RWPE1 (cell line): ENCODE measurements at regions not wholly inside any gene's neighbourhood (a gene's known extent, or its start where the extent isn't known, plus 50 kb on each side); places are given as distances from the start of the nearest gene placed in this dataset.

Experiments
- CTCF ChIA-PET: fragments of 350-600 bp; sonication (Branson Sonifier 250); formaldehyde crosslinking; extraction: SDS; loops from one replicate; lab custom pipeline; 2021; lab: Yijun Ruan, JAX
- POLR2A ChIA-PET: fragments of 400-600 bp; formaldehyde crosslinking; extraction: SDS; loops from one replicate; lab custom pipeline; 2020; ENCODE audit warnings: antibody characterized with exemption; ENCODE audit not compliant: low non-redundant PET; lab: Yijun Ruan, JAX
- DNase-seq: peaks from one replicate; pipeline ENCODE4 v3.0.0; 2012; ENCODE audit warnings: low spot score
- H3K27ac ChIP-seq: fragments of 450-650 bp; 2 replicates; pipeline ENCODE4 v1.5.1; 2017
- CTCF ChIP-seq: fragments of 450-650 bp; conservative IDR thresholded peaks from 2 replicates; pipeline ENCODE4 v1.5.1; 2017; ENCODE audit warnings: low read depth, mild to moderate bottlenecking

GRCh38 chr12:107457362-107457935 is 228.2 kb upstream of the PWP1 start:
- CTCF ChIA-PET: no interaction called here
- no peak for TF ChIP-seq CTCF
- H3K27ac ChIP-seq: no peak overlapping the region
- no peak for DNase-seq
- POLR2A ChIA-PET: no interaction called here

GRCh38 chr12:107458163-107458562 is 227.4 kb upstream of the PWP1 start:
- DNase-seq: no peak
- ChIA-PET POLR2A (no interaction called here), CTCF (no interaction called here)
- H3K27ac ChIP-seq: no peak overlapping the region
- TF ChIP-seq CTCF: no peak

DNA sequence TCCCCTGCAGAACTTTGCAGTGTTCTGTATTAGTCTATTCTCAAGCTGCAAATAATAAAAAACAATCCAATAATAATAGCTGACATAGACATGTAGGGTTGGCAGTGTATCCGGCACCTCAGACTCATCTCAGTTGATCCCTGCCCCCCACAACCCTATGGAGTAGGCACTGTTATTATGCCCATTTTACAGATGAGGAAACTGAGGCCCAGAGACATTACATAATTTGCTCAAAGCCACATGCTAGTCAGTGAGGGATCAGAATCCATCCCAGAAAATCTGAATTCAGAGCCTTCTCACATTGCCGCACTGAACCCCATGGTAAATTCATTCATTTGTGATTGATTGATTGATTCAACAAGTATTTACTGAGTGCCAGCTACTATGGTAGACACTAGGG is 226.6 kb upstream of the PWP1 start:
- CTCF ChIA-PET: no interaction called here
- DNase-seq: no peak
- POLR2A ChIA-PET: no interaction called here
- no peak overlapping the region for H3K27ac ChIP-seq
- no peak for TF ChIP-seq CTCF

- ChIA-PET POLR2A (no interaction called here), CTCF (no interaction called here)
- no peak overlapping the region for H3K27ac ChIP-seq
- DNase-seq: no peak
- no peak for TF ChIP-seq CTCF
Observed at GRCh38 chr12:107459641-107460040, 226.0 kb upstream of the PWP1 start.

DNA sequence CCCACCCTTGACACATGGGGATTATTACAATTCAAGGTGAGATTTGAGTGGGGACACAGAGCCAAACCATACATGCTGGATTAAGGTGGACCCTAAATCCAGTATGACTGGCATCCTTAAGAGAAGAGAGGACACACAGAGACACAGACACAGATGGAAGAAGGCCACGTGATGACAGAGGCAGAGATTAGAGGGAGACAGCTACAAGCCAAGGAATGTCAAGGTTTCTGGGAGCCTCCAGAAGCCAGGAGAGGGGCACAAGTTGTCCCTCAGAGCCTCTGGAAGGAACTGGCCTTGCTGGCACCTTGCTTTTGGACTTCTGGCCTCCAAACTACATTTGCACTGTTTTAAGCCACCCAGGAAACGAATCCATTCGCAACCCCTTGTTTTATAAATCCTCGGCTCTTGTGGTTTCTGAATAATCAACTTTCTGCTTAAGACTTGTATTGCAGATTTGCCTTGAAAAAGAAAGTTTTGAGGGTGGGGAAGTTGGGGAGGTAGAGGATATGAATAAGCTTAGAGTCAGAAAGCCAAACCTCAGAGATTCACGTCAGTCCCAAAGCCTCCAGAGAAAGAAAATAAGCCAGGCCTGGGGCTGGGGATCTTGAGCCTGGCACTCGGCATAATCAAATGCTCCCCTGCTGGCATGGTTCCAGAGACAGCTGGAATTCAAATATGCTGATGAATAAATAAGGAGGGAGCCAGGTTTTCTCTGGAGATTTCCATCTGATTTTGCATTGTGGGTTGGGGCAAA is 224.2 kb upstream of the PWP1 start:
- ChIA-PET CTCF (no interaction called here), POLR2A (no interaction called here)
- TF ChIP-seq CTCF: no peak
- H3K27ac ChIP-seq: peak overlapping the region; percentile 83
- peak; percentile 27 for DNase-seq

GRCh38 chr12:107462428-107463332 is 222.9 kb upstream of the PWP1 start:
- POLR2A ChIA-PET: no interaction called here
- CTCF ChIA-PET: no interaction called here
- no peak overlapping the region for H3K27ac ChIP-seq
- TF ChIP-seq CTCF: no peak
- no peak for DNase-seq
